ENCODE measurements at regions not wholly inside any gene's neighbourhood (a gene's known extent, or its start where the extent isn't known, plus 50 kb on each side); places are given as distances from the start of the nearest gene placed in this dataset.

DNA sequence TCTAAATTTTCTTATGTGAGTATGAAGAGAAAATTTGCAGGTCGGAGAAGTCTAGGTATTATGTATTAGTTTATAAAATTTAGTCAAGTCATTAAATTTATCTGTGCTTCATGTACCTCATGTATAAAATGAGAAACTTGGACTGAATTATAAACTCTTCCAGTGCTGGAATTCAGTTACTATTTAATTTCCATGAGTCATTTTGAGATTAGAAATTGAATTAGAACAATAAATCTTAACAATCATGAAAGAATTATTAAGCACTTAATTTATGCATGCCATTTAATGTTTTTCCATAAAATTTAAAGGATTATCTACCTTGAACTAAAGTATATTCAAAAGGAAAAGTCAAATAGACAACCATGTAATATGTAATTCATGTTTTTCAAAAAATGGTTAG, 195.8 kb downstream of the MAD2L1 start:
- TF ChIP-seq, protein P1, sequence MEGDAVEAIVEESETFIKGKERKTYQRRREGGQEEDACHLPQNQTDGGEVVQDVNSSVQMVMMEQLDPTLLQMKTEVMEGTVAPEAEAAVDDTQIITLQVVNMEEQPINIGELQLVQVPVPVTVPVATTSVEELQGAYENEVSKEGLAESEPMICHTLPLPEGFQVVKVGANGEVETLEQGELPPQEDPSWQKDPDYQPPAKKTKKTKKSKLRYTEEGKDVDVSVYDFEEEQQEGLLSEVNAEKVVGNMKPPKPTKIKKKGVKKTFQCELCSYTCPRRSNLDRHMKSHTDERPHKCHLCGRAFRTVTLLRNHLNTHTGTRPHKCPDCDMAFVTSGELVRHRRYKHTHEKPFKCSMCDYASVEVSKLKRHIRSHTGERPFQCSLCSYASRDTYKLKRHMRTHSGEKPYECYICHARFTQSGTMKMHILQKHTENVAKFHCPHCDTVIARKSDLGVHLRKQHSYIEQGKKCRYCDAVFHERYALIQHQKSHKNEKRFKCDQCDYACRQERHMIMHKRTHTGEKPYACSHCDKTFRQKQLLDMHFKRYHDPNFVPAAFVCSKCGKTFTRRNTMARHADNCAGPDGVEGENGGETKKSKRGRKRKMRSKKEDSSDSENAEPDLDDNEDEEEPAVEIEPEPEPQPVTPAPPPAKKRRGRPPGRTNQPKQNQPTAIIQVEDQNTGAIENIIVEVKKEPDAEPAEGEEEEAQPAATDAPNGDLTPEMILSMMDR (IDR thresholded peaks at IDR 0.05; ENCODE audit: low read depth, low read length): no peak
- no peak for TF ChIP-seq EZH2phosphoT487 (IDR thresholded peaks at IDR 0.05; ENCODE audit: low read depth)

Measured in OCI-LY3 (cell line).